WTC11 (cell line): ENCODE measurements at regions not wholly inside any gene's neighbourhood (a gene's known extent, or its start where the extent isn't known, plus 50 kb on each side); places are given as distances from the start of the nearest gene placed in this dataset.

Experiments
- ATAC-seq: fragments of 200-7000 bp; cut with Tn5 transposase; 2 replicates; pipeline ENCODE4 v1.10.0; 2021; ENCODE audit warnings: mild to moderate bottlenecking, moderate library complexity
- CTCF ChIA-PET: fragments of 300-600 bp; sonication (Branson Sonifier 250); formaldehyde crosslinking; loops from one replicate; lab custom pipeline; 2021; ENCODE audit warnings: antibody characterized with exemption; lab: Charles Lee
- POLR2A ChIA-PET: fragments of 350-600 bp; sonication (Branson Sonifier 250); formaldehyde crosslinking; loops from one replicate; lab custom pipeline; 2021; ENCODE audit warnings: antibody characterized with exemption; lab: Charles Lee
- DNase-seq: peaks from one replicate; pipeline ENCODE4 v3.0.0; 2021; ENCODE audit warnings: low spot score
- H3K27ac Mint-ChIP-seq: 2 replicates; pipeline ENCODE4 v1.8.0; 2021; ENCODE audit warnings: mixed read lengths
- H3K27me3 Mint-ChIP-seq: 2 replicates; pipeline ENCODE4 v1.8.0; 2021; ENCODE audit warnings: low read depth, mild to moderate bottlenecking, moderate library complexity, mixed read lengths
- H3K36me3 Mint-ChIP-seq: 2 replicates; pipeline ENCODE4 v1.8.0; 2021; ENCODE audit warnings: mixed read lengths
- H3K4me1 Mint-ChIP-seq: 2 replicates; pipeline ENCODE4 v1.8.0; 2022; ENCODE audit warnings: mixed read lengths
- H3K4me3 Mint-ChIP-seq: 2 replicates; pipeline ENCODE4 v1.8.0; 2021; ENCODE audit warnings: mild to moderate bottlenecking, moderate library complexity, mixed read lengths
- H3K9me3 Mint-ChIP-seq: 2 replicates; pipeline ENCODE4 v1.8.0; 2021; ENCODE audit warnings: mixed read lengths
- ATF3 ChIP-seq: sonication (generic); formaldehyde crosslinking; conservative IDR thresholded peaks from 2 replicates; pipeline ENCODE4 v1.8.1; 2022; ENCODE audit warnings: mild to moderate bottlenecking, missing genetic modification reagents
- E2F5 ChIP-seq: sonication (generic); formaldehyde crosslinking; IDR thresholded peaks from 2 replicates; pipeline ENCODE4 v1.8.1; 2022; ENCODE audit warnings: mild to moderate bottlenecking, moderate library complexity, missing genetic modification reagents
- GABPB1 ChIP-seq: sonication (generic); formaldehyde crosslinking; IDR thresholded peaks from 2 replicates; pipeline ENCODE4 v1.8.1; 2023; ENCODE audit warnings: mild to moderate bottlenecking, missing genetic modification reagents
- HMGA2 ChIP-seq: fragments of 250-450 bp; sonication (Bioruptor Pico); IDR thresholded peaks from 2 replicates; pipeline ENCODE4 v1.4.0; 2021; ENCODE audit warnings: mild to moderate bottlenecking, moderate library complexity
- IRF1 ChIP-seq: sonication (generic); formaldehyde crosslinking; IDR thresholded peaks from 2 replicates; pipeline ENCODE4 v1.8.0; 2023; ENCODE audit warnings: missing genetic modification reagents
- IRF2 ChIP-seq: sonication (generic); formaldehyde crosslinking; IDR thresholded peaks from 2 replicates; pipeline ENCODE4 v1.8.0; 2022; ENCODE audit warnings: low read depth, missing genetic modification reagents, borderline replicate concordance
- JAZF1 ChIP-seq: fragments of 250-450 bp; sonication (Bioruptor Pico); IDR thresholded peaks from 2 replicates; pipeline ENCODE4 v1.9.0; 2021; ENCODE audit warnings: moderate library complexity, mild to moderate bottlenecking, inconsistent platforms
- JUN ChIP-seq: sonication (generic); formaldehyde crosslinking; IDR thresholded peaks from 2 replicates; pipeline ENCODE4 v1.8.0; 2023; ENCODE audit warnings: mild to moderate bottlenecking, missing genetic modification reagents
- NFYB ChIP-seq: sonication (generic); formaldehyde crosslinking; conservative IDR thresholded peaks from 2 replicates; pipeline ENCODE4 v1.8.0; 2022; ENCODE audit warnings: low read depth, missing genetic modification reagents
- NR1H2 ChIP-seq: sonication (generic); formaldehyde crosslinking; IDR thresholded peaks from 2 replicates; pipeline ENCODE4 v1.9.0; 2021; ENCODE audit warnings: mild to moderate bottlenecking, moderate library complexity, missing genetic modification reagents
- NR2C2 ChIP-seq: sonication (generic); formaldehyde crosslinking; IDR thresholded peaks from 2 replicates; pipeline ENCODE4 v1.8.0; 2022; ENCODE audit warnings: mild to moderate bottlenecking, missing genetic modification reagents
- OVOL2 ChIP-seq: fragments of 250-450 bp; sonication (Bioruptor Pico); IDR thresholded peaks from 2 replicates; pipeline ENCODE4 v1.9.0; 2021; ENCODE audit warnings: mild to moderate bottlenecking, borderline replicate concordance
- PREB ChIP-seq: sonication (generic); formaldehyde crosslinking; IDR thresholded peaks from 2 replicates; pipeline ENCODE4 v1.8.1; 2022; ENCODE audit warnings: mild to moderate bottlenecking, missing genetic modification reagents, moderate library complexity, borderline replicate concordance
- TP53 ChIP-seq: sonication (generic); formaldehyde crosslinking; IDR thresholded peaks from 2 replicates; pipeline ENCODE4 v1.8.1; 2023; ENCODE audit warnings: mild to moderate bottlenecking, missing genetic modification reagents
- ZBTB43 ChIP-seq: sonication (generic); formaldehyde crosslinking; IDR thresholded peaks from 2 replicates; pipeline ENCODE4 v1.8.1; 2023; ENCODE audit warnings: mild to moderate bottlenecking, missing genetic modification reagents
- ZNF232 ChIP-seq: sonication (generic); formaldehyde crosslinking; IDR thresholded peaks from 2 replicates; pipeline ENCODE4 v1.8.0; 2022; ENCODE audit warnings: mild to moderate bottlenecking, missing genetic modification reagents
- ZNF263 ChIP-seq: sonication (generic); formaldehyde crosslinking; IDR thresholded peaks from 2 replicates; pipeline ENCODE4 v1.8.1; 2022; ENCODE audit warnings: low read depth, mild to moderate bottlenecking, moderate library complexity, missing genetic modification reagents
- TF ChIP-seq, protein P1 (sequence below): fragments of 250-450 bp; sonication (Bioruptor Pico); conservative IDR thresholded peaks from 2 replicates; pipeline ENCODE4 v1.9.0; 2021; ENCODE audit warnings: mild to moderate bottlenecking
- TF ChIP-seq, protein P2 (sequence below): fragments of 200-600 bp; IDR thresholded peaks from 2 replicates; pipeline ENCODE4 v1.8.0; 2022; ENCODE audit warnings: antibody characterized with exemption
- TF ChIP-seq, protein P3 (sequence below): sonication (generic); formaldehyde crosslinking; IDR thresholded peaks from 2 replicates; pipeline ENCODE4 v1.8.0; 2023; ENCODE audit warnings: mild to moderate bottlenecking, missing genetic modification reagents
- TF ChIP-seq, protein P4 (sequence below): fragments of 250-450 bp; sonication (Bioruptor Pico); IDR thresholded peaks from 2 replicates; pipeline ENCODE4 v1.9.0; 2021; ENCODE audit warnings: mild to moderate bottlenecking

- POLR2A ChIA-PET, result no interaction called here
- no peak overlapping the region for H3K27ac Mint-ChIP-seq
- ATAC-seq (peak; percentile 76), DNase-seq (no peak)
- peaks cover 11% of the 10 kb centered on the region for H3K9me3 Mint-ChIP-seq
- H3K27me3 Mint-ChIP-seq, result no peaks in the 10 kb centered on the region
- TF ChIP-seq TP53 (CRISPR knock-in tag) (no peak), NR2C2 (no peak), ZNF263 (CRISPR knock-in tag) (no peak), NFYB (no peak), PREB (CRISPR knock-in tag) (no peak), JUN (CRISPR knock-in tag) (no peak), HMGA2 (CRISPR knock-in tag) (no peak), GABPB1 (CRISPR knock-in tag) (no peak), ATF3 (CRISPR knock-in tag) (no peak), JAZF1 (CRISPR knock-in tag) (no peak), OVOL2 (CRISPR knock-in tag) (no peak), ZBTB43 (CRISPR knock-in tag) (no peak)
- TF ChIP-seq, protein P1, sequence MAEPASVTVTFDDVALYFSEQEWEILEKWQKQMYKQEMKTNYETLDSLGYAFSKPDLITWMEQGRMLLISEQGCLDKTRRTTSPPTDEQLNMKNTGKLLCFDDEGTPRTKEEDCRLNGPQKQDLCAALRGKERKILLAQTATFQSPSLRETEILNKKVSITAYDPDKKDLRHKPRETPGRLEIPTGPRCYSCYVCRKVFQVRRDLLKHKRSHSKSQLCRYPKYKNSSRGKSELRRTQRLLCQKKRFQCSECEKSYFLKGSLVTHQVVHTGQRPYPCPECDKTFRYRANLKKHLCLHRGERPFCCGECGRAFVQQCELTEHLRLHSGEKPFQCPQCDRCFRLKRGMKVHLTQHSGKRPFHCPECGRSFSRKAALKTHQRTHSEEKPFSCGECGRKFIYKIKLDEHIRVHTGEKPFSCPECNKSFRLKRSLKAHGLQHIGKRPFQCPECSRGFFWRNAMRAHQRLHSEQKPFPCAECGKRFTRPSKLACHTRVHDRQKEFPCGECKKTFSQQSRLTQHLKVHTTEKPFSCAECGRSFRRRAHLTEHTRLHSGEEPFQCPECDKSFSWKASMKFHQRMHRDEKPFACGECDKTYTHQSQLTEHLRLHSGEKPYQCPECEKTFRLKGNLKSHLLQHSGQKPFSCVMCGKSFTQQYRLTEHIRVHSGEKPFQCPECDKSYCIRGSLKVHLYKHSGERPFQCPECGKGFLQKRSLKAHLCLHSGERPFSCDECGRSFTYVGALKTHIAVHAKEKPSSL (CRISPR knock-in tag), result no peak
- TF ChIP-seq, protein P2, sequence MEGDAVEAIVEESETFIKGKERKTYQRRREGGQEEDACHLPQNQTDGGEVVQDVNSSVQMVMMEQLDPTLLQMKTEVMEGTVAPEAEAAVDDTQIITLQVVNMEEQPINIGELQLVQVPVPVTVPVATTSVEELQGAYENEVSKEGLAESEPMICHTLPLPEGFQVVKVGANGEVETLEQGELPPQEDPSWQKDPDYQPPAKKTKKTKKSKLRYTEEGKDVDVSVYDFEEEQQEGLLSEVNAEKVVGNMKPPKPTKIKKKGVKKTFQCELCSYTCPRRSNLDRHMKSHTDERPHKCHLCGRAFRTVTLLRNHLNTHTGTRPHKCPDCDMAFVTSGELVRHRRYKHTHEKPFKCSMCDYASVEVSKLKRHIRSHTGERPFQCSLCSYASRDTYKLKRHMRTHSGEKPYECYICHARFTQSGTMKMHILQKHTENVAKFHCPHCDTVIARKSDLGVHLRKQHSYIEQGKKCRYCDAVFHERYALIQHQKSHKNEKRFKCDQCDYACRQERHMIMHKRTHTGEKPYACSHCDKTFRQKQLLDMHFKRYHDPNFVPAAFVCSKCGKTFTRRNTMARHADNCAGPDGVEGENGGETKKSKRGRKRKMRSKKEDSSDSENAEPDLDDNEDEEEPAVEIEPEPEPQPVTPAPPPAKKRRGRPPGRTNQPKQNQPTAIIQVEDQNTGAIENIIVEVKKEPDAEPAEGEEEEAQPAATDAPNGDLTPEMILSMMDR, result no peak
- H3K4me3 Mint-ChIP-seq, result no peak overlapping the region
- peaks cover 3% of the 10 kb centered on the region; the same call in 1 of the 2 replicates for H3K36me3 Mint-ChIP-seq
- CTCF ChIA-PET, result interaction anchor here (1.3 kb wide), 1 partner anchor 327 kb away, joined by 3 read pairs; no protein-coding TSS in a partner anchor
- H3K4me1 Mint-ChIP-seq, result peaks cover 3% of the 10 kb centered on the region; the same call in 1 of the 2 replicates
These were observed 323.7 kb upstream of the HTR2A start for GRCh38 chr13:47220453-47221140.

DNA sequence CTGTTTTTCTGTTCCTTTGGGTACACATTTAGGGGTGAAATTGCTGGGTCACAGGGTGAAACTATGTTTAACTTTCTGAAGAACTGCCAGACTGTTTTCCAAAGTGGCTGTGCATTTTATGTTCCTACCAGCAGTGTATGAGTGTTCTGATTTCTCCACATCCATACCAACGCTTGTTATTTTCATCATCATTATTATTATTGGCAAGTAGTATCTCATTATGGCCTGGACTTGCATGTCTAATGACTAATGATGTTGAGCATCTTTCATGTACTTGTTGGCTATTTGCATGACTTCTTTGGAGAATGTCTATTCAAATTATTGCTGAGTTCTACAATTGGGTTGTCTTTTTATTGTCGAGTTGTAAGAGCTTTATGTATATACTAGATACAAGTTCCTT lies 321.8 kb upstream of the HTR2A start:
- DNase-seq (no peak), ATAC-seq (no peak)
- Mint-ChIP-seq H3K4me1 (peaks cover 3% of the 10 kb centered on the region; the same call in 1 of the 2 replicates), H3K36me3 (no peaks in the 10 kb centered on the region), H3K27ac (no peak overlapping the region), H3K4me3 (no peak overlapping the region), H3K27me3 (no peaks in the 10 kb centered on the region), H3K9me3 (peaks cover 8% of the 10 kb centered on the region)
- ChIA-PET CTCF (no interaction called here), POLR2A (no interaction called here)
- no peak for TF ChIP-seq NR1H2 (CRISPR knock-in tag)
- no peak for TF ChIP-seq IRF2 (CRISPR knock-in tag)
- TF ChIP-seq ZNF232 (CRISPR knock-in tag), result no peak
- TF ChIP-seq, protein P3, sequence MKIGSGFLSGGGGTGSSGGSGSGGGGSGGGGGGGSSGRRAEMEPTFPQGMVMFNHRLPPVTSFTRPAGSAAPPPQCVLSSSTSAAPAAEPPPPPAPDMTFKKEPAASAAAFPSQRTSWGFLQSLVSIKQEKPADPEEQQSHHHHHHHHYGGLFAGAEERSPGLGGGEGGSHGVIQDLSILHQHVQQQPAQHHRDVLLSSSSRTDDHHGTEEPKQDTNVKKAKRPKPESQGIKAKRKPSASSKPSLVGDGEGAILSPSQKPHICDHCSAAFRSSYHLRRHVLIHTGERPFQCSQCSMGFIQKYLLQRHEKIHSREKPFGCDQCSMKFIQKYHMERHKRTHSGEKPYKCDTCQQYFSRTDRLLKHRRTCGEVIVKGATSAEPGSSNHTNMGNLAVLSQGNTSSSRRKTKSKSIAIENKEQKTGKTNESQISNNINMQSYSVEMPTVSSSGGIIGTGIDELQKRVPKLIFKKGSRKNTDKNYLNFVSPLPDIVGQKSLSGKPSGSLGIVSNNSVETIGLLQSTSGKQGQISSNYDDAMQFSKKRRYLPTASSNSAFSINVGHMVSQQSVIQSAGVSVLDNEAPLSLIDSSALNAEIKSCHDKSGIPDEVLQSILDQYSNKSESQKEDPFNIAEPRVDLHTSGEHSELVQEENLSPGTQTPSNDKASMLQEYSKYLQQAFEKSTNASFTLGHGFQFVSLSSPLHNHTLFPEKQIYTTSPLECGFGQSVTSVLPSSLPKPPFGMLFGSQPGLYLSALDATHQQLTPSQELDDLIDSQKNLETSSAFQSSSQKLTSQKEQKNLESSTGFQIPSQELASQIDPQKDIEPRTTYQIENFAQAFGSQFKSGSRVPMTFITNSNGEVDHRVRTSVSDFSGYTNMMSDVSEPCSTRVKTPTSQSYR (CRISPR knock-in tag), result no peak
- TF ChIP-seq, protein P4, sequence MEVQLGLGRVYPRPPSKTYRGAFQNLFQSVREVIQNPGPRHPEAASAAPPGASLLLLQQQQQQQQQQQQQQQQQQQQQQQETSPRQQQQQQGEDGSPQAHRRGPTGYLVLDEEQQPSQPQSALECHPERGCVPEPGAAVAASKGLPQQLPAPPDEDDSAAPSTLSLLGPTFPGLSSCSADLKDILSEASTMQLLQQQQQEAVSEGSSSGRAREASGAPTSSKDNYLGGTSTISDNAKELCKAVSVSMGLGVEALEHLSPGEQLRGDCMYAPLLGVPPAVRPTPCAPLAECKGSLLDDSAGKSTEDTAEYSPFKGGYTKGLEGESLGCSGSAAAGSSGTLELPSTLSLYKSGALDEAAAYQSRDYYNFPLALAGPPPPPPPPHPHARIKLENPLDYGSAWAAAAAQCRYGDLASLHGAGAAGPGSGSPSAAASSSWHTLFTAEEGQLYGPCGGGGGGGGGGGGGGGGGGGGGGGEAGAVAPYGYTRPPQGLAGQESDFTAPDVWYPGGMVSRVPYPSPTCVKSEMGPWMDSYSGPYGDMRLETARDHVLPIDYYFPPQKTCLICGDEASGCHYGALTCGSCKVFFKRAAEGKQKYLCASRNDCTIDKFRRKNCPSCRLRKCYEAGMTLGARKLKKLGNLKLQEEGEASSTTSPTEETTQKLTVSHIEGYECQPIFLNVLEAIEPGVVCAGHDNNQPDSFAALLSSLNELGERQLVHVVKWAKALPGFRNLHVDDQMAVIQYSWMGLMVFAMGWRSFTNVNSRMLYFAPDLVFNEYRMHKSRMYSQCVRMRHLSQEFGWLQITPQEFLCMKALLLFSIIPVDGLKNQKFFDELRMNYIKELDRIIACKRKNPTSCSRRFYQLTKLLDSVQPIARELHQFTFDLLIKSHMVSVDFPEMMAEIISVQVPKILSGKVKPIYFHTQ (CRISPR knock-in tag), result no peak
- no peak for TF ChIP-seq E2F5 (CRISPR knock-in tag)
- TF ChIP-seq IRF1 (CRISPR knock-in tag), result no peak
- no peak for TF ChIP-seq OVOL2 (CRISPR knock-in tag)
